MM.1S (cell line): ENCODE measurements at regions not wholly inside any gene's neighbourhood (a gene's known extent, or its start where the extent isn't known, plus 50 kb on each side); places are given as distances from the start of the nearest gene placed in this dataset.

ENCODE experiments used
- CTCF ChIP-seq: fragments of 300-600 bp; sonication (generic); IDR thresholded peaks from 2 replicates; pipeline ENCODE4 v1.5.1; 2016; ENCODE audit warnings: antibody characterized with exemption, low read length, mixed read lengths
- EZH2 ChIP-seq: fragments of 300-600 bp; sonication (generic); optimal IDR thresholded peaks from 2 replicates; pipeline ENCODE3; 2017; ENCODE audit warnings: low read depth, mild to moderate bottlenecking, antibody characterized with exemption, low read length, mixed read lengths
- EZH2phosphoT487 ChIP-seq: fragments of 300-600 bp; sonication (generic); IDR thresholded peaks from 2 replicates; pipeline ENCODE4 v1.6.1; 2018; ENCODE audit warnings: antibody characterized with exemption, low read length

GRCh38 chr7:26084418-26084817 lies 67.6 kb upstream of the NFE2L3 start:
- TF ChIP-seq CTCF (no peak), EZH2 (no peak), EZH2phosphoT487 (no peak)
